WTC11 (cell line): ENCODE measurements at regions not wholly inside any gene's neighbourhood (a gene's known extent, or its start where the extent isn't known, plus 50 kb on each side); places are given as distances from the start of the nearest gene placed in this dataset.

ENCODE experiments used
- ATAC-seq: fragments of 200-7000 bp; cut with Tn5 transposase; 2 replicates; pipeline ENCODE4 v1.10.0; 2021; ENCODE audit warnings: mild to moderate bottlenecking, moderate library complexity
- CTCF ChIA-PET: fragments of 300-600 bp; sonication (Branson Sonifier 250); formaldehyde crosslinking; loops from one replicate; lab custom pipeline; 2021; ENCODE audit warnings: antibody characterized with exemption; lab: Charles Lee
- POLR2A ChIA-PET: fragments of 350-600 bp; sonication (Branson Sonifier 250); formaldehyde crosslinking; loops from one replicate; lab custom pipeline; 2021; ENCODE audit warnings: antibody characterized with exemption; lab: Charles Lee
- DNase-seq: peaks from one replicate; pipeline ENCODE4 v3.0.0; 2021; ENCODE audit warnings: low spot score
- H3K27ac Mint-ChIP-seq: 2 replicates; pipeline ENCODE4 v1.8.0; 2021; ENCODE audit warnings: mixed read lengths
- H3K27me3 Mint-ChIP-seq: 2 replicates; pipeline ENCODE4 v1.8.0; 2021; ENCODE audit warnings: low read depth, mild to moderate bottlenecking, moderate library complexity, mixed read lengths
- H3K36me3 Mint-ChIP-seq: 2 replicates; pipeline ENCODE4 v1.8.0; 2021; ENCODE audit warnings: mixed read lengths
- H3K4me1 Mint-ChIP-seq: 2 replicates; pipeline ENCODE4 v1.8.0; 2022; ENCODE audit warnings: mixed read lengths
- H3K4me3 Mint-ChIP-seq: 2 replicates; pipeline ENCODE4 v1.8.0; 2021; ENCODE audit warnings: mild to moderate bottlenecking, moderate library complexity, mixed read lengths
- H3K9me3 Mint-ChIP-seq: 2 replicates; pipeline ENCODE4 v1.8.0; 2021; ENCODE audit warnings: mixed read lengths
- ATF2 ChIP-seq: sonication (generic); formaldehyde crosslinking; IDR thresholded peaks from 2 replicates; pipeline ENCODE4 v1.8.1; 2022; ENCODE audit warnings: low read depth, missing genetic modification reagents, borderline replicate concordance
- CREB1 ChIP-seq: sonication (generic); formaldehyde crosslinking; IDR thresholded peaks from 2 replicates; pipeline ENCODE4 v1.8.0; 2023; ENCODE audit warnings: mild to moderate bottlenecking, missing genetic modification reagents
- FOXJ3 ChIP-seq: sonication (generic); formaldehyde crosslinking; IDR thresholded peaks from 2 replicates; pipeline ENCODE4 v1.9.0; 2021; ENCODE audit warnings: missing genetic modification reagents, mild to moderate bottlenecking, borderline replicate concordance
- GRHL2 ChIP-seq: fragments of 250-450 bp; sonication (Bioruptor Pico); IDR thresholded peaks from 2 replicates; pipeline ENCODE4 v1.8.0; 2022; ENCODE audit warnings: mild to moderate bottlenecking, moderate library complexity; ENCODE audit not compliant: insufficient replicate concordance, severe bottlenecking
- JAZF1 ChIP-seq: fragments of 250-450 bp; sonication (Bioruptor Pico); IDR thresholded peaks from 2 replicates; pipeline ENCODE4 v1.9.0; 2021; ENCODE audit warnings: moderate library complexity, mild to moderate bottlenecking, inconsistent platforms
- JUN ChIP-seq: sonication (generic); formaldehyde crosslinking; IDR thresholded peaks from 2 replicates; pipeline ENCODE4 v1.8.0; 2023; ENCODE audit warnings: mild to moderate bottlenecking, missing genetic modification reagents
- RELA ChIP-seq: sonication (generic); formaldehyde crosslinking; IDR thresholded peaks from 2 replicates; pipeline ENCODE4 v1.8.1; 2022; ENCODE audit warnings: missing genetic modification reagents, mild to moderate bottlenecking, borderline replicate concordance
- SP1 ChIP-seq: sonication (generic); formaldehyde crosslinking; conservative IDR thresholded peaks from 2 replicates; pipeline ENCODE4 v1.8.1; 2022; ENCODE audit warnings: missing genetic modification reagents
- ZNF317 ChIP-seq: sonication (generic); formaldehyde crosslinking; IDR thresholded peaks from 2 replicates; pipeline ENCODE4 v1.8.1; 2023; ENCODE audit warnings: low read depth, mild to moderate bottlenecking, moderate library complexity, missing genetic modification reagents, borderline replicate concordance
- ZNF396 ChIP-seq: fragments of 250-450 bp; sonication (Bioruptor Pico); IDR thresholded peaks from 2 replicates; pipeline ENCODE4 v1.8.0; 2021; ENCODE audit warnings: mild to moderate bottlenecking, moderate library complexity, borderline replicate concordance
- TF ChIP-seq, protein P1 (sequence below): sonication (generic); formaldehyde crosslinking; IDR thresholded peaks from 2 replicates; pipeline ENCODE4 v1.8.1; 2022; ENCODE audit warnings: mild to moderate bottlenecking, moderate library complexity, missing genetic modification reagents
- TF ChIP-seq, protein P2 (sequence below): sonication (generic); formaldehyde crosslinking; IDR thresholded peaks from 2 replicates; pipeline ENCODE4 v1.8.1; 2022; ENCODE audit warnings: mild to moderate bottlenecking, missing genetic modification reagents, moderate library complexity, borderline replicate concordance
- TF ChIP-seq, protein P3 (sequence below): sonication (generic); formaldehyde crosslinking; IDR thresholded peaks from 2 replicates; pipeline ENCODE4 v1.8.1; 2023; ENCODE audit warnings: mild to moderate bottlenecking, moderate library complexity, missing genetic modification reagents
- TF ChIP-seq, protein P4 (sequence below): sonication (generic); formaldehyde crosslinking; IDR thresholded peaks from 2 replicates; pipeline ENCODE4 v1.8.0; 2023; ENCODE audit warnings: mild to moderate bottlenecking, missing genetic modification reagents
- TF ChIP-seq, protein P5 (sequence below): sonication (generic); formaldehyde crosslinking; IDR thresholded peaks from 2 replicates; pipeline ENCODE4 v1.8.0; 2022; ENCODE audit warnings: missing genetic modification reagents
- TF ChIP-seq, protein P6 (sequence below): sonication (generic); formaldehyde crosslinking; conservative IDR thresholded peaks from 2 replicates; pipeline ENCODE4 v1.8.1; 2022; ENCODE audit warnings: mild to moderate bottlenecking, missing genetic modification reagents
- TF ChIP-seq, protein P7 (sequence below): sonication (generic); formaldehyde crosslinking; IDR thresholded peaks from 2 replicates; pipeline ENCODE4 v1.8.1; 2022; ENCODE audit warnings: low read depth, mild to moderate bottlenecking, moderate library complexity, missing genetic modification reagents, borderline replicate concordance
- TF ChIP-seq, protein P8 (sequence below): fragments of 250-450 bp; sonication (Bioruptor Pico); IDR thresholded peaks from 2 replicates; pipeline ENCODE4 v1.9.0; 2021; ENCODE audit warnings: mild to moderate bottlenecking

- peaks cover 17% of the 10 kb centered on the region for H3K4me1 Mint-ChIP-seq
- H3K9me3 Mint-ChIP-seq = no peaks in the 10 kb centered on the region
- ATAC-seq (no peak; the same call in 1 of the 2 replicates), DNase-seq (no peak)
- H3K27ac Mint-ChIP-seq = no peak overlapping the region
- no peaks in the 10 kb centered on the region for H3K36me3 Mint-ChIP-seq
- ChIA-PET POLR2A (no interaction called here), CTCF (interaction anchor here (1.4 kb wide), 1 partner anchor 11 kb away, joined by 3 read pairs; no protein-coding TSS in a partner anchor)
- no peak overlapping the region for H3K4me3 Mint-ChIP-seq
- H3K27me3 Mint-ChIP-seq = no peaks in the 10 kb centered on the region
- TF ChIP-seq, protein P1, sequence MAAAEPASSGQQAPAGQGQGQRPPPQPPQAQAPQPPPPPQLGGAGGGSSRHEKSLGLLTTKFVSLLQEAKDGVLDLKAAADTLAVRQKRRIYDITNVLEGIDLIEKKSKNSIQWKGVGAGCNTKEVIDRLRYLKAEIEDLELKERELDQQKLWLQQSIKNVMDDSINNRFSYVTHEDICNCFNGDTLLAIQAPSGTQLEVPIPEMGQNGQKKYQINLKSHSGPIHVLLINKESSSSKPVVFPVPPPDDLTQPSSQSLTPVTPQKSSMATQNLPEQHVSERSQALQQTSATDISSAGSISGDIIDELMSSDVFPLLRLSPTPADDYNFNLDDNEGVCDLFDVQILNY (CRISPR knock-in tag) = no peak
- TF ChIP-seq, protein P2, sequence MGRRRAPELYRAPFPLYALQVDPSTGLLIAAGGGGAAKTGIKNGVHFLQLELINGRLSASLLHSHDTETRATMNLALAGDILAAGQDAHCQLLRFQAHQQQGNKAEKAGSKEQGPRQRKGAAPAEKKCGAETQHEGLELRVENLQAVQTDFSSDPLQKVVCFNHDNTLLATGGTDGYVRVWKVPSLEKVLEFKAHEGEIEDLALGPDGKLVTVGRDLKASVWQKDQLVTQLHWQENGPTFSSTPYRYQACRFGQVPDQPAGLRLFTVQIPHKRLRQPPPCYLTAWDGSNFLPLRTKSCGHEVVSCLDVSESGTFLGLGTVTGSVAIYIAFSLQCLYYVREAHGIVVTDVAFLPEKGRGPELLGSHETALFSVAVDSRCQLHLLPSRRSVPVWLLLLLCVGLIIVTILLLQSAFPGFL = no peak
- TF ChIP-seq, protein P3, sequence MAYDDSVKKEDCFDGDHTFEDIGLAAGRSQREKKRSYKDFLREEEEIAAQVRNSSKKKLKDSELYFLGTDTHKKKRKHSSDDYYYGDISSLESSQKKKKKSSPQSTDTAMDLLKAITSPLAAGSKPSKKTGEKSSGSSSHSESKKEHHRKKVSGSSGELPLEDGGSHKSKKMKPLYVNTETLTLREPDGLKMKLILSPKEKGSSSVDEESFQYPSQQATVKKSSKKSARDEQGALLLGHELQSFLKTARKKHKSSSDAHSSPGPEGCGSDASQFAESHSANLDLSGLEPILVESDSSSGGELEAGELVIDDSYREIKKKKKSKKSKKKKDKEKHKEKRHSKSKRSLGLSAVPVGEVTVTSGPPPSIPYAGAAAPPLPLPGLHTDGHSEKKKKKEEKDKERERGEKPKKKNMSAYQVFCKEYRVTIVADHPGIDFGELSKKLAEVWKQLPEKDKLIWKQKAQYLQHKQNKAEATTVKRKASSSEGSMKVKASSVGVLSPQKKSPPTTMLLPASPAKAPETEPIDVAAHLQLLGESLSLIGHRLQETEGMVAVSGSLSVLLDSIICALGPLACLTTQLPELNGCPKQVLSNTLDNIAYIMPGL (CRISPR knock-in tag) = no peak
- no peak for TF ChIP-seq GRHL2
- no peak for TF ChIP-seq ZNF396 (CRISPR knock-in tag)
- TF ChIP-seq, protein P4, sequence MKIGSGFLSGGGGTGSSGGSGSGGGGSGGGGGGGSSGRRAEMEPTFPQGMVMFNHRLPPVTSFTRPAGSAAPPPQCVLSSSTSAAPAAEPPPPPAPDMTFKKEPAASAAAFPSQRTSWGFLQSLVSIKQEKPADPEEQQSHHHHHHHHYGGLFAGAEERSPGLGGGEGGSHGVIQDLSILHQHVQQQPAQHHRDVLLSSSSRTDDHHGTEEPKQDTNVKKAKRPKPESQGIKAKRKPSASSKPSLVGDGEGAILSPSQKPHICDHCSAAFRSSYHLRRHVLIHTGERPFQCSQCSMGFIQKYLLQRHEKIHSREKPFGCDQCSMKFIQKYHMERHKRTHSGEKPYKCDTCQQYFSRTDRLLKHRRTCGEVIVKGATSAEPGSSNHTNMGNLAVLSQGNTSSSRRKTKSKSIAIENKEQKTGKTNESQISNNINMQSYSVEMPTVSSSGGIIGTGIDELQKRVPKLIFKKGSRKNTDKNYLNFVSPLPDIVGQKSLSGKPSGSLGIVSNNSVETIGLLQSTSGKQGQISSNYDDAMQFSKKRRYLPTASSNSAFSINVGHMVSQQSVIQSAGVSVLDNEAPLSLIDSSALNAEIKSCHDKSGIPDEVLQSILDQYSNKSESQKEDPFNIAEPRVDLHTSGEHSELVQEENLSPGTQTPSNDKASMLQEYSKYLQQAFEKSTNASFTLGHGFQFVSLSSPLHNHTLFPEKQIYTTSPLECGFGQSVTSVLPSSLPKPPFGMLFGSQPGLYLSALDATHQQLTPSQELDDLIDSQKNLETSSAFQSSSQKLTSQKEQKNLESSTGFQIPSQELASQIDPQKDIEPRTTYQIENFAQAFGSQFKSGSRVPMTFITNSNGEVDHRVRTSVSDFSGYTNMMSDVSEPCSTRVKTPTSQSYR = no peak
- no peak for TF ChIP-seq FOXJ3 (CRISPR knock-in tag)
- TF ChIP-seq, protein P5, sequence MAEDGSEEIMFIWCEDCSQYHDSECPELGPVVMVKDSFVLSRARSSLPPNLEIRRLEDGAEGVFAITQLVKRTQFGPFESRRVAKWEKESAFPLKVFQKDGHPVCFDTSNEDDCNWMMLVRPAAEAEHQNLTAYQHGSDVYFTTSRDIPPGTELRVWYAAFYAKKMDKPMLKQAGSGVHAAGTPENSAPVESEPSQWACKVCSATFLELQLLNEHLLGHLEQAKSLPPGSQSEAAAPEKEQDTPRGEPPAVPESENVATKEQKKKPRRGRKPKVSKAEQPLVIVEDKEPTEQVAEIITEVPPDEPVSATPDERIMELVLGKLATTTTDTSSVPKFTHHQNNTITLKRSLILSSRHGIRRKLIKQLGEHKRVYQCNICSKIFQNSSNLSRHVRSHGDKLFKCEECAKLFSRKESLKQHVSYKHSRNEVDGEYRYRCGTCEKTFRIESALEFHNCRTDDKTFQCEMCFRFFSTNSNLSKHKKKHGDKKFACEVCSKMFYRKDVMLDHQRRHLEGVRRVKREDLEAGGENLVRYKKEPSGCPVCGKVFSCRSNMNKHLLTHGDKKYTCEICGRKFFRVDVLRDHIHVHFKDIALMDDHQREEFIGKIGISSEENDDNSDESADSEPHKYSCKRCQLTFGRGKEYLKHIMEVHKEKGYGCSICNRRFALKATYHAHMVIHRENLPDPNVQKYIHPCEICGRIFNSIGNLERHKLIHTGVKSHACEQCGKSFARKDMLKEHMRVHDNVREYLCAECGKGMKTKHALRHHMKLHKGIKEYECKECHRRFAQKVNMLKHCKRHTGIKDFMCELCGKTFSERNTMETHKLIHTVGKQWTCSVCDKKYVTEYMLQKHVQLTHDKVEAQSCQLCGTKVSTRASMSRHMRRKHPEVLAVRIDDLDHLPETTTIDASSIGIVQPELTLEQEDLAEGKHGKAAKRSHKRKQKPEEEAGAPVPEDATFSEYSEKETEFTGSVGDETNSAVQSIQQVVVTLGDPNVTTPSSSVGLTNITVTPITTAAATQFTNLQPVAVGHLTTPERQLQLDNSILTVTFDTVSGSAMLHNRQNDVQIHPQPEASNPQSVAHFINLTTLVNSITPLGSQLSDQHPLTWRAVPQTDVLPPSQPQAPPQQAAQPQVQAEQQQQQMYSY (CRISPR knock-in tag) = no peak
- TF ChIP-seq ZNF317 (CRISPR knock-in tag) = no peak
- TF ChIP-seq SP1 = no peak
- TF ChIP-seq JAZF1 (CRISPR knock-in tag) = no peak
- TF ChIP-seq, protein P6, sequence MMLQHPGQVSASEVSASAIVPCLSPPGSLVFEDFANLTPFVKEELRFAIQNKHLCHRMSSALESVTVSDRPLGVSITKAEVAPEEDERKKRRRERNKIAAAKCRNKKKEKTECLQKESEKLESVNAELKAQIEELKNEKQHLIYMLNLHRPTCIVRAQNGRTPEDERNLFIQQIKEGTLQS (CRISPR knock-in tag) = no peak
- TF ChIP-seq ATF2 (CRISPR knock-in tag) = no peak
- TF ChIP-seq, protein P7, sequence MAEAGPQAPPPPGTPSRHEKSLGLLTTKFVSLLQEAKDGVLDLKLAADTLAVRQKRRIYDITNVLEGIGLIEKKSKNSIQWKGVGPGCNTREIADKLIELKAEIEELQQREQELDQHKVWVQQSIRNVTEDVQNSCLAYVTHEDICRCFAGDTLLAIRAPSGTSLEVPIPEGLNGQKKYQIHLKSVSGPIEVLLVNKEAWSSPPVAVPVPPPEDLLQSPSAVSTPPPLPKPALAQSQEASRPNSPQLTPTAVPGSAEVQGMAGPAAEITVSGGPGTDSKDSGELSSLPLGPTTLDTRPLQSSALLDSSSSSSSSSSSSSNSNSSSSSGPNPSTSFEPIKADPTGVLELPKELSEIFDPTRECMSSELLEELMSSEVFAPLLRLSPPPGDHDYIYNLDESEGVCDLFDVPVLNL (CRISPR knock-in tag) = no peak
- TF ChIP-seq, protein P8, sequence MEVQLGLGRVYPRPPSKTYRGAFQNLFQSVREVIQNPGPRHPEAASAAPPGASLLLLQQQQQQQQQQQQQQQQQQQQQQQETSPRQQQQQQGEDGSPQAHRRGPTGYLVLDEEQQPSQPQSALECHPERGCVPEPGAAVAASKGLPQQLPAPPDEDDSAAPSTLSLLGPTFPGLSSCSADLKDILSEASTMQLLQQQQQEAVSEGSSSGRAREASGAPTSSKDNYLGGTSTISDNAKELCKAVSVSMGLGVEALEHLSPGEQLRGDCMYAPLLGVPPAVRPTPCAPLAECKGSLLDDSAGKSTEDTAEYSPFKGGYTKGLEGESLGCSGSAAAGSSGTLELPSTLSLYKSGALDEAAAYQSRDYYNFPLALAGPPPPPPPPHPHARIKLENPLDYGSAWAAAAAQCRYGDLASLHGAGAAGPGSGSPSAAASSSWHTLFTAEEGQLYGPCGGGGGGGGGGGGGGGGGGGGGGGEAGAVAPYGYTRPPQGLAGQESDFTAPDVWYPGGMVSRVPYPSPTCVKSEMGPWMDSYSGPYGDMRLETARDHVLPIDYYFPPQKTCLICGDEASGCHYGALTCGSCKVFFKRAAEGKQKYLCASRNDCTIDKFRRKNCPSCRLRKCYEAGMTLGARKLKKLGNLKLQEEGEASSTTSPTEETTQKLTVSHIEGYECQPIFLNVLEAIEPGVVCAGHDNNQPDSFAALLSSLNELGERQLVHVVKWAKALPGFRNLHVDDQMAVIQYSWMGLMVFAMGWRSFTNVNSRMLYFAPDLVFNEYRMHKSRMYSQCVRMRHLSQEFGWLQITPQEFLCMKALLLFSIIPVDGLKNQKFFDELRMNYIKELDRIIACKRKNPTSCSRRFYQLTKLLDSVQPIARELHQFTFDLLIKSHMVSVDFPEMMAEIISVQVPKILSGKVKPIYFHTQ = no peak
- TF ChIP-seq RELA = no peak
- TF ChIP-seq CREB1 (CRISPR knock-in tag) = no peak
- TF ChIP-seq JUN = no peak
These were observed 230.3 kb upstream of the TRIB2 start for GRCh38 chr2:12486205-12487118.
